ENCODE measurements at regions not wholly inside any gene's neighbourhood (a gene's known extent, or its start where the extent isn't known, plus 50 kb on each side); places are given as distances from the start of the nearest gene placed in this dataset.

GRCh38 chr5:163890261-163890660 is 384.8 kb downstream of the MAT2B start:
- TF ChIP-seq EZH2 (IDR thresholded peaks at IDR 0.05; ENCODE audit: borderline replicate concordance, insufficient read depth, low read depth, low read length, poor library complexity, severe bottlenecking), result no peak
- TF ChIP-seq, protein P1, sequence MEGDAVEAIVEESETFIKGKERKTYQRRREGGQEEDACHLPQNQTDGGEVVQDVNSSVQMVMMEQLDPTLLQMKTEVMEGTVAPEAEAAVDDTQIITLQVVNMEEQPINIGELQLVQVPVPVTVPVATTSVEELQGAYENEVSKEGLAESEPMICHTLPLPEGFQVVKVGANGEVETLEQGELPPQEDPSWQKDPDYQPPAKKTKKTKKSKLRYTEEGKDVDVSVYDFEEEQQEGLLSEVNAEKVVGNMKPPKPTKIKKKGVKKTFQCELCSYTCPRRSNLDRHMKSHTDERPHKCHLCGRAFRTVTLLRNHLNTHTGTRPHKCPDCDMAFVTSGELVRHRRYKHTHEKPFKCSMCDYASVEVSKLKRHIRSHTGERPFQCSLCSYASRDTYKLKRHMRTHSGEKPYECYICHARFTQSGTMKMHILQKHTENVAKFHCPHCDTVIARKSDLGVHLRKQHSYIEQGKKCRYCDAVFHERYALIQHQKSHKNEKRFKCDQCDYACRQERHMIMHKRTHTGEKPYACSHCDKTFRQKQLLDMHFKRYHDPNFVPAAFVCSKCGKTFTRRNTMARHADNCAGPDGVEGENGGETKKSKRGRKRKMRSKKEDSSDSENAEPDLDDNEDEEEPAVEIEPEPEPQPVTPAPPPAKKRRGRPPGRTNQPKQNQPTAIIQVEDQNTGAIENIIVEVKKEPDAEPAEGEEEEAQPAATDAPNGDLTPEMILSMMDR (IDR thresholded peaks at IDR 0.05), result no peak
